ENCODE measurements at regions not wholly inside any gene's neighbourhood (a gene's known extent, or its start where the extent isn't known, plus 50 kb on each side); places are given as distances from the start of the nearest gene placed in this dataset.

DNA sequence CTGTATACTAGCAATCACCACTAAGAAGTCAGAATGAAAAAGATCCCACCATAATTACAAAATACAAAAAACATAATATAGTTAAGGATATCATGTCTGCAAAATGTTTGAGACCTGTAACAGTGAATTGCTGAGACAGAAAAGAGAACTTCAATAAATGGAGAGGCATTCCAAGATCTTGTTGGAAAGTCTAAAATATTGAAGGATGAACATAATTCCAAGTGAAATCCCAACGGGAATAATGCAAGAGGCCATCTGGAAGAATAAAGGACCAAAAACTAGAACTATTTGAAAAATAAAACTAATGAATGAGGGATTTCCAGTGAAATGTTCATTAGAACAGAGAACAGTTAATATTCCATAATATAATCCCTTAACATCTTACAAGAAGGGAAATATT, 110.9 kb downstream of the COL6A6 start:
- TF ChIP-seq CTCF (IDR thresholded peaks at IDR 0.05; ENCODE audit: extremely low read depth in 1 of 2, insufficient read depth in 1 of 2, low read depth in 1 of 2, low read length in 2 of 2) (no peak), POLR2A (IDR thresholded peaks at IDR 0.05; ENCODE audit: low read depth, low read length) (no peak), FOS (IDR thresholded peaks at IDR 0.05; ENCODE audit: borderline replicate concordance, insufficient read depth, low read length) (no peak), EZH2 (IDR thresholded peaks at IDR 0.05; ENCODE audit: borderline replicate concordance, low read depth, low read length, severe bottlenecking) (no peak), MYC (IDR thresholded peaks at IDR 0.05; ENCODE audit: low read depth, low read length) (no peak)
